ENCODE measurements at regions not wholly inside any gene's neighbourhood (a gene's known extent, or its start where the extent isn't known, plus 50 kb on each side); places are given as distances from the start of the nearest gene placed in this dataset.

DNA sequence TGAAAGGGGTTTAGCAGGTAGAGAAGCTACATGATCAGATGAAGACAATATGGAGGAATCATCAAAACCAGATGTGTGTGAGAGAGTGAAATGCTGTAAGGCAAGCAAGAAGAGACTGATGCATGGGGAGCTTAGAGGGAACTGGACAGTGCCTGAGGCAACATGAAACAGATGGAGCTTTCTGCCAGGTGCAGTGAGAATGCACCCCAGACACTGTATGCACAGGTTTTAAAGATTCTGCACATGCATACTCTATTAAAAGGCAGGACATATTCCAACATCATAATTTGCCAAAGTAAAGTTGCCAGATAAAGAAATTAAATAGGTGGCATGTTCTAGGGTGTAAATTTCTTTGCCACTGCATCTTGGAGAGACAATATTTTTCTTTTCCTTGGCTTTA lies 200.1 kb downstream of the AMY1C start:
- DNase-seq (ENCODE audit: low spot score) (no peak), ATAC-seq (no peak), FAIRE-seq (no peak)
- no peaks in the 10 kb centered on the region for H4K20me1 ChIP-seq (ENCODE audit: insufficient read depth, low read length)
- no peaks in the 10 kb centered on the region for H3K79me2 ChIP-seq (ENCODE audit: insufficient read depth, low read length)
- H3K4me1 ChIP-seq (ENCODE audit: insufficient read depth, low read length), result no peaks in the 10 kb centered on the region
- H3K9ac ChIP-seq (ENCODE audit: insufficient read depth, low read depth, low read length), result no peak overlapping the region
- no peak overlapping the region for H3K4me3 ChIP-seq (replicated peaks in 1 of 3; ENCODE audit: insufficient read depth in 1 of 3, low read depth in 2 of 3, low read length in 3 of 3)
- intact Hi-C loops (cut with micrococcal nuclease; ENCODE audit: unreplicated experiment) (no loop called here), in situ Hi-C loops (cut with HindIII; ENCODE audit: extremely low pct_ligation_motif_present, low pct_unique_long_range_greater_than_20kb) (loop anchor here (10.0 kb wide), 1 partner anchor 185 kb away; no protein-coding TSS in a partner anchor)
- H3K27me3 ChIP-seq (ENCODE audit: control insufficient read depth in 1 of 2, insufficient read depth in 2 of 2, low read length in 2 of 2), result no peaks in the 10 kb centered on the region
- no peak overlapping the region for H3K4me2 ChIP-seq (ENCODE audit: low read depth, low read length)
- POLR2A ChIA-PET, result no interaction called here
- H3K27ac ChIP-seq (ENCODE audit: extremely low read length, insufficient read depth, low read length), result no peak overlapping the region
- no peaks in the 10 kb centered on the region for H3K36me3 ChIP-seq (replicated peaks in 1 of 2; ENCODE audit: control insufficient read depth in 1 of 2, insufficient read depth in 2 of 2, low read length in 2 of 2)
- TF ChIP-seq, protein P1, sequence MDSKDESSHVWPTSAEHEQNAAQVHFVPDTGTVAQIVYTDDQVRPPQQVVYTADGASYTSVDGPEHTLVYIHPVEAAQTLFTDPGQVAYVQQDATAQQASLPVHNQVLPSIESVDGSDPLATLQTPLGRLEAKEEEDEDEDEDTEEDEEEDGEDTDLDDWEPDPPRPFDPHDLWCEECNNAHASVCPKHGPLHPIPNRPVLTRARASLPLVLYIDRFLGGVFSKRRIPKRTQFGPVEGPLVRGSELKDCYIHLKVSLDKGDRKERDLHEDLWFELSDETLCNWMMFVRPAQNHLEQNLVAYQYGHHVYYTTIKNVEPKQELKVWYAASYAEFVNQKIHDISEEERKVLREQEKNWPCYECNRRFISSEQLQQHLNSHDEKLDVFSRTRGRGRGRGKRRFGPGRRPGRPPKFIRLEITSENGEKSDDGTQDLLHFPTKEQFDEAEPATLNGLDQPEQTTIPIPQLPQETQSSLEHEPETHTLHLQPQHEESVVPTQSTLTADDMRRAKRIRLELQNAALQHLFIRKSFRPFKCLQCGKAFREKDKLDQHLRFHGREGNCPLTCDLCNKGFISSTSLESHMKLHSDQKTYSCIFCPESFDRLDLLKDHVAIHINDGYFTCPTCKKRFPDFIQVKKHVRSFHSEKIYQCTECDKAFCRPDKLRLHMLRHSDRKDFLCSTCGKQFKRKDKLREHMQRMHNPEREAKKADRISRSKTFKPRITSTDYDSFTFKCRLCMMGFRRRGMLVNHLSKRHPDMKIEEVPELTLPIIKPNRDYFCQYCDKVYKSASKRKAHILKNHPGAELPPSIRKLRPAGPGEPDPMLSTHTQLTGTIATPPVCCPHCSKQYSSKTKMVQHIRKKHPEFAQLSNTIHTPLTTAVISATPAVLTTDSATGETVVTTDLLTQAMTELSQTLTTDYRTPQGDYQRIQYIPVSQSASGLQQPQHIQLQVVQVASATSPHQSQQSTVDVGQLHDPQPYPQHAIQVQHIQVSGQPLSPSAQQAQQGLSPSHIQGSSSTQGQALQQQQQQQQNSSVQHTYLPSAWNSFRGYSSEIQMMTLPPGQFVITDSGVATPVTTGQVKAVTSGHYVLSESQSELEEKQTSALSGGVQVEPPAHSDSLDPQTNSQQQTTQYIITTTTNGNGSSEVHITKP (CRISPR knock-in tag; IDR thresholded peaks at IDR 0.05; ENCODE audit: low read depth), result no peak
- TF ChIP-seq ZNF557 (CRISPR knock-in tag; IDR thresholded peaks at IDR 0.05), result no peak
- no peak for TF ChIP-seq ZSCAN30 (CRISPR knock-in tag; IDR thresholded peaks at IDR 0.05)
- TF ChIP-seq PITX1 (CRISPR knock-in tag; IDR thresholded peaks at IDR 0.05), result no peak
- no peak for TF ChIP-seq XBP1 (CRISPR knock-in tag; IDR thresholded peaks at IDR 0.05)
- TF ChIP-seq ZFP36L1 (CRISPR knock-in tag; IDR thresholded peaks at IDR 0.05), result no peak
- H3K9me3 ChIP-seq (ENCODE audit: low read length), result no peaks in the 10 kb centered on the region
- no peak overlapping the region for H2AFZ ChIP-seq (ENCODE audit: low read length)
- CTCF ChIA-PET (ENCODE audit: low intra/inter-chr PET ratio, low total read pairs), result no interaction called here
- no TSS peak for BruUV-seq (replicated peaks)

DNA sequence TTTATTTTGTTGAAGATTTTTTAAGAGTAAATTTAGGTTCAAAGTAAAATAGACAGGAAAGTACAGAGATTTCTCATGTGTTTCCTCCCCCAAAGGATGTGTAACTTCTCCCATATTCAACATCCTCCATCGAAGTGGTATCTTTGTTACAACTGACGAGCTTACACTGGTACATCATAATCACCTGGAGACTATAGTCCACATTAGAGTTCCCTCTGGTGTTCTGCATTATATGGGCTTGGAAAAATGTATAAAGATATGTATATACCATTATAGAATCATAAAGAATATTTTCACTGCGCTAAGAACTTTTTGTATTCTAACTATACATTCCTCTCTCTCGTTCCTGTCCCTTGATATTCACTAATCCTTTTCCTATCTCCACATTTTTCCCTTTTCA lies 203.7 kb downstream of the AMY1C start:
- no TSS peak for BruUV-seq (replicated peaks)
- H3K79me2 ChIP-seq (ENCODE audit: insufficient read depth, low read length), result no peaks in the 10 kb centered on the region
- no peaks in the 10 kb centered on the region for H3K27me3 ChIP-seq (ENCODE audit: control insufficient read depth in 1 of 2, insufficient read depth in 2 of 2, low read length in 2 of 2)
- intact Hi-C loops (cut with micrococcal nuclease; ENCODE audit: unreplicated experiment), result no loop called here
- in situ Hi-C loops (cut with HindIII; ENCODE audit: extremely low pct_ligation_motif_present, low pct_unique_long_range_greater_than_20kb), result no loop called here
- POLR2A ChIA-PET, result no interaction called here
- no peaks in the 10 kb centered on the region for H3K36me3 ChIP-seq (replicated peaks in 1 of 2; ENCODE audit: control insufficient read depth in 1 of 2, insufficient read depth in 2 of 2, low read length in 2 of 2)
- H3K4me3 ChIP-seq (replicated peaks in 1 of 3; ENCODE audit: insufficient read depth in 1 of 3, low read depth in 2 of 3, low read length in 3 of 3), result no peak overlapping the region
- WGBS (ENCODE audit: low lambda C conversion rate), result 3% methylated on average over 4 of the region's 4 CpGs
- CTCF ChIA-PET (ENCODE audit: low intra/inter-chr PET ratio, low total read pairs), result no interaction called here
- DNase-seq (ENCODE audit: low spot score), result no peak
- no peak for TF ChIP-seq CC2D1A (CRISPR knock-in tag; IDR thresholded peaks at IDR 0.05)
- TF ChIP-seq, protein P2, sequence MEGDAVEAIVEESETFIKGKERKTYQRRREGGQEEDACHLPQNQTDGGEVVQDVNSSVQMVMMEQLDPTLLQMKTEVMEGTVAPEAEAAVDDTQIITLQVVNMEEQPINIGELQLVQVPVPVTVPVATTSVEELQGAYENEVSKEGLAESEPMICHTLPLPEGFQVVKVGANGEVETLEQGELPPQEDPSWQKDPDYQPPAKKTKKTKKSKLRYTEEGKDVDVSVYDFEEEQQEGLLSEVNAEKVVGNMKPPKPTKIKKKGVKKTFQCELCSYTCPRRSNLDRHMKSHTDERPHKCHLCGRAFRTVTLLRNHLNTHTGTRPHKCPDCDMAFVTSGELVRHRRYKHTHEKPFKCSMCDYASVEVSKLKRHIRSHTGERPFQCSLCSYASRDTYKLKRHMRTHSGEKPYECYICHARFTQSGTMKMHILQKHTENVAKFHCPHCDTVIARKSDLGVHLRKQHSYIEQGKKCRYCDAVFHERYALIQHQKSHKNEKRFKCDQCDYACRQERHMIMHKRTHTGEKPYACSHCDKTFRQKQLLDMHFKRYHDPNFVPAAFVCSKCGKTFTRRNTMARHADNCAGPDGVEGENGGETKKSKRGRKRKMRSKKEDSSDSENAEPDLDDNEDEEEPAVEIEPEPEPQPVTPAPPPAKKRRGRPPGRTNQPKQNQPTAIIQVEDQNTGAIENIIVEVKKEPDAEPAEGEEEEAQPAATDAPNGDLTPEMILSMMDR (CRISPR knock-in tag; IDR thresholded peaks at IDR 0.05), result 0 out of 2 replicates have a peak, but pooled peaks have one; percentile 9
- TF ChIP-seq SKI (IDR thresholded peaks at IDR 0.05; ENCODE audit: partially characterized antibody), result no peak
- TF ChIP-seq ZNF12 (CRISPR knock-in tag; IDR thresholded peaks at IDR 0.05), result peak; percentile 74; the same call in 1 of the 2 replicates
- TF ChIP-seq TCF7L2 (IDR thresholded peaks at IDR 0.05; ENCODE audit: low read depth, low read length), result no peak
- H3K4me1 ChIP-seq (ENCODE audit: insufficient read depth, low read length), result no peaks in the 10 kb centered on the region
- no peak overlapping the region for H2AFZ ChIP-seq (ENCODE audit: low read length)
- no peak for FAIRE-seq
- H4K20me1 ChIP-seq (ENCODE audit: insufficient read depth, low read length), result no peaks in the 10 kb centered on the region
- ATAC-seq, result no peak
- no peaks in the 10 kb centered on the region for H3K9me3 ChIP-seq (ENCODE audit: low read length)
- H3K27ac ChIP-seq (ENCODE audit: extremely low read length, insufficient read depth, low read length), result no peak overlapping the region
- no peak overlapping the region for H3K4me2 ChIP-seq (ENCODE audit: low read depth, low read length)
- H3K9ac ChIP-seq (ENCODE audit: insufficient read depth, low read depth, low read length), result no peak overlapping the region
